ENCODE measurements at regions not wholly inside any gene's neighbourhood (a gene's known extent, or its start where the extent isn't known, plus 50 kb on each side); places are given as distances from the start of the nearest gene placed in this dataset.

DNA sequence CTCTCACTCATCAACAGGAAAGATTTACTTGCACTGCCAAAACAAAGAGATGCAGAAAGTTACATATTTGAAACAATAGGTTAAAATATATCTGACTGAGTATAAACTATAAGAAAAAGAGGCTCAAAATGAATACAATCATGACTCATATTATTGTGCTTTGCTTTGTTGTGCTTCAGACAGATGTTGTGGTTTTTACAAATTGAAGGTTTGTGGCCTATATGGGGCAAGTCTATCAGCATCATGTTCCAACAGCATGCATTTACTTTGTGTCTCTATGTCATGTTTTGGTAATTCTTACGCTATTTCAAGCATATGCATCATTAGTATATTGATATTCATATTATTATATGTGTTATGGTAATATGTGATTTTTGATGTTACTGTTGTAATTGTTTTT lies 330.0 kb downstream of the PRR16 start:
- H3K9ac ChIP-seq (ENCODE audit: low read length) = no peak overlapping the region
- no peak overlapping the region for H3K4me3 Mint-ChIP-seq
- H2AFZ ChIP-seq (ENCODE audit: insufficient read depth, low read depth, low read length, poor library complexity, severe bottlenecking) = no peak overlapping the region
- H3K4me1 Mint-ChIP-seq = no peaks in the 10 kb centered on the region
- POLR2A ChIA-PET = no interaction called here
- no peaks in the 10 kb centered on the region for H3K9me3 Mint-ChIP-seq (ENCODE audit: insufficient read depth)
- no peaks in the 10 kb centered on the region for H3K27me3 Mint-ChIP-seq
- H3K9me3 ChIP-seq (ENCODE audit: control extremely low read depth in 1 of 3, control insufficient read depth in 2 of 3, insufficient read depth in 1 of 3, low read length in 2 of 3) = peaks cover 0 to 5% (median 0%) of the 10 kb centered on the region in 3 donors
- ATAC-seq (ENCODE audit: low read depth) = no peak
- no peak overlapping the region for H3K4me3 ChIP-seq (ENCODE audit: control extremely low read depth in 1 of 5, extremely low read depth in 1 of 5, insufficient read depth in 1 of 5, low read depth in 2 of 5, low read length in 4 of 5)
- WGBS (ENCODE audit: insufficient coverage) = no CpG with 5 or more reads among the region's 1 CpG
- no peak overlapping the region for H3K4me2 ChIP-seq (replicated peaks; ENCODE audit: low read depth, low read length, poor library complexity, severe bottlenecking)
- TF ChIP-seq, protein P1, sequence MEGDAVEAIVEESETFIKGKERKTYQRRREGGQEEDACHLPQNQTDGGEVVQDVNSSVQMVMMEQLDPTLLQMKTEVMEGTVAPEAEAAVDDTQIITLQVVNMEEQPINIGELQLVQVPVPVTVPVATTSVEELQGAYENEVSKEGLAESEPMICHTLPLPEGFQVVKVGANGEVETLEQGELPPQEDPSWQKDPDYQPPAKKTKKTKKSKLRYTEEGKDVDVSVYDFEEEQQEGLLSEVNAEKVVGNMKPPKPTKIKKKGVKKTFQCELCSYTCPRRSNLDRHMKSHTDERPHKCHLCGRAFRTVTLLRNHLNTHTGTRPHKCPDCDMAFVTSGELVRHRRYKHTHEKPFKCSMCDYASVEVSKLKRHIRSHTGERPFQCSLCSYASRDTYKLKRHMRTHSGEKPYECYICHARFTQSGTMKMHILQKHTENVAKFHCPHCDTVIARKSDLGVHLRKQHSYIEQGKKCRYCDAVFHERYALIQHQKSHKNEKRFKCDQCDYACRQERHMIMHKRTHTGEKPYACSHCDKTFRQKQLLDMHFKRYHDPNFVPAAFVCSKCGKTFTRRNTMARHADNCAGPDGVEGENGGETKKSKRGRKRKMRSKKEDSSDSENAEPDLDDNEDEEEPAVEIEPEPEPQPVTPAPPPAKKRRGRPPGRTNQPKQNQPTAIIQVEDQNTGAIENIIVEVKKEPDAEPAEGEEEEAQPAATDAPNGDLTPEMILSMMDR (IDR thresholded peaks at IDR 0.05) = no peak
- no peak for TF ChIP-seq EZH2 (IDR thresholded peaks at IDR 0.05; ENCODE audit: borderline replicate concordance, insufficient read depth, low read depth, low read length, poor library complexity, severe bottlenecking)
- H3K4me1 ChIP-seq (ENCODE audit: control insufficient read depth in 2 of 2, insufficient read depth in 2 of 2, low read length in 2 of 2) = no peaks in the 10 kb centered on the region
- H3K27ac ChIP-seq (ENCODE audit: low read length in 2 of 2) = no peak overlapping the region
- CTCF ChIA-PET = no interaction called here
- H3K79me2 ChIP-seq (ENCODE audit: control insufficient read depth, insufficient read depth, low read length) = no peaks in the 10 kb centered on the region
- no peaks in the 10 kb centered on the region for H3K36me3 ChIP-seq (replicated peaks in 1 of 2; ENCODE audit: control extremely low read depth in 1 of 2, control insufficient read depth in 1 of 2, extremely low read depth in 1 of 2, insufficient read depth in 2 of 2, low read length in 1 of 2)
- no peaks in the 10 kb centered on the region for H4K20me1 ChIP-seq (ENCODE audit: control insufficient read depth, insufficient read depth, low read length, poor library complexity, severe bottlenecking)
- H3K27ac Mint-ChIP-seq = no peak overlapping the region
- intact Hi-C loops (cut with micrococcal nuclease) = no loop called here
- no peaks in the 10 kb centered on the region for H3K27me3 ChIP-seq (replicated peaks in 1 of 4; ENCODE audit: control extremely low read depth in 1 of 4, control insufficient read depth in 3 of 4, insufficient read depth in 4 of 4, low read length in 3 of 4)
- no peak for DNase-seq

DNA sequence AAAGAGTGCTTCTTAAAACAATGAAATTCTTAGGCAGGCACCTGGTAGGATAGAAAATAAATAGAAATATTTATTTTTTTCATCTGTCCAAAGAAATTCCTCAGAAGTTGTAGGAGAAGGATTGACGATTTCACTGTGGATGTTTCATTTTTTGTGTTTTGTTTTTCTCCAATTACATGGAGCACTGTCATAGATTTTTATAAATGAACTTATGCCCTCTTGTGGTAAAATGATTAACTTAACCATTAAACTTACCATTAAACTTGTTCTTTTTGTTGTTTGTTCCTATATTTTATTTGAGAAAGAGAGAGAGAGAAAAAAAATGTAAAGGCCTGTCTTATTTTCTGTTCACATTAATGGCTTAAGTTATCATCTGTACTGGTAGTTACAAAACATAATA lies 339.2 kb downstream of the PRR16 start:
- Histone ChIP-seq H3K4me2 (replicated peaks; ENCODE audit: low read depth, low read length, poor library complexity, severe bottlenecking) (no peak overlapping the region), H2AFZ (ENCODE audit: insufficient read depth, low read depth, low read length, poor library complexity, severe bottlenecking) (no peak overlapping the region), H3K36me3 (replicated peaks in 1 of 2; ENCODE audit: control extremely low read depth in 1 of 2, control insufficient read depth in 1 of 2, extremely low read depth in 1 of 2, insufficient read depth in 2 of 2, low read length in 1 of 2) (no peaks in the 10 kb centered on the region), H3K27ac (ENCODE audit: low read length in 2 of 2) (no peak overlapping the region), H3K9ac (ENCODE audit: low read length) (no peak overlapping the region), H3K4me3 (ENCODE audit: control extremely low read depth in 1 of 5, extremely low read depth in 1 of 5, insufficient read depth in 1 of 5, low read depth in 2 of 5, low read length in 4 of 5) (no peak overlapping the region), H3K4me1 (ENCODE audit: control insufficient read depth in 2 of 2, insufficient read depth in 2 of 2, low read length in 2 of 2) (no peaks in the 10 kb centered on the region), H4K20me1 (ENCODE audit: control insufficient read depth, insufficient read depth, low read length, poor library complexity, severe bottlenecking) (no peaks in the 10 kb centered on the region), H3K27me3 (replicated peaks in 1 of 4; ENCODE audit: control extremely low read depth in 1 of 4, control insufficient read depth in 3 of 4, insufficient read depth in 4 of 4, low read length in 3 of 4) (no peaks in the 10 kb centered on the region), H3K79me2 (ENCODE audit: control insufficient read depth, insufficient read depth, low read length) (no peaks in the 10 kb centered on the region), H3K9me3 (ENCODE audit: control extremely low read depth in 1 of 3, control insufficient read depth in 2 of 3, insufficient read depth in 1 of 3, low read length in 2 of 3) (no peaks in the 10 kb centered on the region)
- intact Hi-C loops (cut with micrococcal nuclease) = no loop called here
- no peaks in the 10 kb centered on the region for H3K4me1 Mint-ChIP-seq
- no peaks in the 10 kb centered on the region for H3K27me3 Mint-ChIP-seq
- DNase-seq (no peak), ATAC-seq (ENCODE audit: low read depth) (no peak)
- no peak overlapping the region for H3K4me3 Mint-ChIP-seq
- ChIA-PET POLR2A (no interaction called here), CTCF (no interaction called here)
- H3K9me3 Mint-ChIP-seq (ENCODE audit: insufficient read depth) = peaks cover 2% of the 10 kb centered on the region
- no peak overlapping the region for H3K27ac Mint-ChIP-seq
- TF ChIP-seq, protein P1 (IDR thresholded peaks at IDR 0.05) = no peak
- no peak for TF ChIP-seq EZH2 (IDR thresholded peaks at IDR 0.05; ENCODE audit: borderline replicate concordance, insufficient read depth, low read depth, low read length, poor library complexity, severe bottlenecking)
- WGBS (ENCODE audit: insufficient coverage) = no CpG with 5 or more reads among the region's 1 CpG

Measured in B cell (primary cell).